ENCODE measurements at regions not wholly inside any gene's neighbourhood (a gene's known extent, or its start where the extent isn't known, plus 50 kb on each side); places are given as distances from the start of the nearest gene placed in this dataset.

DNA sequence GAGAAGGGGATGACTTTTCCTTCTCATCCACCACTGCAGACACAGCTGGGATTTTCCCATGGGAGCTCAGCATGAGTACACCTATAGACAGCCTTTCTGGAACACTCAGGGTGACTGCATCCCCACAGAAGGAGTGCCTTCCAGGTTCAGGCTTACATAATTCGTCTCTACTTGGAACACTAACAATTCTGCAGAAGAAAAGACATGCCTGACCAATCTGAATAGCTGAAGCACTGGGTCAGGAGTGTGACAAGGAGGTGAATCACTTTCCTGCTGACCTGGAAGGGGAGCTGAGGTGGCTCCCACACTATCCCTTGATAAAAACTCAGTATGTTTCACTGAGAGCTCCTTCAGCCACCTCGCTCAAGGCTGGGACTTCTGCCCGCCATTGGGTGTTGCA, 425.3 kb downstream of the TLR4 start:
- DNase-seq = no peak
- in situ Hi-C loops (cut with MboI; ENCODE audit: low pct_unique_long_range_greater_than_20kb, low sequenced_read_pairs) = no loop called here

DNA sequence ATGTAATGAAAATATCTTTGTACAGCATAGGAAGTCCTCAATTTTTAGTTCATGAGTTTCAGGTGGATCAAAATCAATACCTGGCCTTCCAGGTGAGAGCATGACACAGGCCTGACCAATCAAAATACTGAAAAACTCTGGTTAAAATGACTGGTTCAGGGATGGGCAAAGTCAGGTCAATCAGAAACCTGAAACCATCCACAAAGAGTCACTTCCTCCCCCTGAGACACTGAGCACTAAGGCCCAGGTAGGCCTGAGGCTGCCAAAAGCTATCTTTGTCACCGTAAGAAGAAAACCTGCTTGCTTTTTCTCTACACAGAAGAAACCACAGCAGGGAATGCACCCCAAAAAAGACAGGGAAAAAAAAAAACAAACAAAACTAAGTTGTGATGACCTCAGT, 444.8 kb downstream of the TLR4 start:
- DNase-seq = no peak
- in situ Hi-C loops (cut with MboI; ENCODE audit: low pct_unique_long_range_greater_than_20kb, low sequenced_read_pairs) = no loop called here

DNA sequence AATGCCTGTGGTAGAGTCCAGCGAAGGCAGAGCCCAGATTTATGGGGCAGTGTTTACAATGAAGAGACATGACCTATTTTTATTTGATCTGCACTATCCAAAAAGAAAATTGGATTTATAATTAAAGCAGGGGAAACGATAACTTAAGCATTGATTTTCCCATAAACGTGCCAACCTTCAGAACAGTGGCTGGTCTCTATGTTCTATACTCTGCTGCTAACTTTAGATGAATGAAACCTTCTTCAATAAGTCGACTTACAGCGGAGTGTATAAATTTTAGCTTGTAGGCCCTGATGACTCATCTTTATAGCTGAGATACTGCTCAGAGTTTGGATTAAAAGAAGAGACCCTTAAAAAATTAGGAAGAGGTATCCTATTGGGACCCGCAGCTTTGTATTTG, 452.6 kb downstream of the TLR4 start:
- DNase-seq = no peak
- in situ Hi-C loops (cut with MboI; ENCODE audit: low pct_unique_long_range_greater_than_20kb, low sequenced_read_pairs) = no loop called here

DNA sequence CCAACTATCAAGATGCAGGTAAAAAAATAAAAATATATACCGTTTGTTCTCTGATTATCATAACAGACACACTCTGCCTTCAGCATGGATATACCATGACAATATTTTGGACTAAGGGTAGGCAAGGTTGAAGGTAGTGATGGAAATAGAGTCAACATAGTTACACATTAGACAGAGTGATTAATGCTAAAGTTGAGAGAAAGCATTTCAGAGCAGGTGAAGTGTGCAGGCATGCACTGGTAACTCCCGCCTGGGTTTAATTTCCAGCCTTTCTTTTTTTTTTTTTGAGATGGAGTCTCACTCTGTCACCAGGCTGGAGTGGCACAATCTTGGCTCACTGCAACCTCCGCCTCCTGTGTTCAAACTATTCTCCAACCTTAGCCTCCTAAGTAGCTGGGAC, 458.5 kb downstream of the TLR4 start:
- no peak for DNase-seq
- in situ Hi-C loops (cut with MboI; ENCODE audit: low pct_unique_long_range_greater_than_20kb, low sequenced_read_pairs) = no loop called here

DNA sequence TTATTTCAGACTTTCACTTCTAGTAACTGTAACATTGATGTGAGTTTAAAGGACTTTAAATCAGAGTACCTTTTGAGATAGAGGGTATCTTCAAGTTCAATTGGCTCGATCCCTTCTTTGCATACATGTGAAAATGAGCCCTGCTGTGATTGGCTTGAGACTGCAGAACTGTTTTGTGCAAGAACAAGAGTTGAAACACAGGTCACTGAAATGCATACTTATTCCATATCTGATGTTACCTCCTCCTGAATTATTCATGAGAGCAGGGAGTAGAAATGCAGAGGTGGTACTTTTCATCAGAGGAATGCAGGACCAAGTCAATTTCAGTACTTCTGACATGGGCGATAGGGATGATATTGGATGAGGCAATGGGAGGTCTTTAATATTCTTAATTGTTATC, 459.5 kb downstream of the TLR4 start:
- in situ Hi-C loops (cut with MboI; ENCODE audit: low pct_unique_long_range_greater_than_20kb, low sequenced_read_pairs) = no loop called here

DNA sequence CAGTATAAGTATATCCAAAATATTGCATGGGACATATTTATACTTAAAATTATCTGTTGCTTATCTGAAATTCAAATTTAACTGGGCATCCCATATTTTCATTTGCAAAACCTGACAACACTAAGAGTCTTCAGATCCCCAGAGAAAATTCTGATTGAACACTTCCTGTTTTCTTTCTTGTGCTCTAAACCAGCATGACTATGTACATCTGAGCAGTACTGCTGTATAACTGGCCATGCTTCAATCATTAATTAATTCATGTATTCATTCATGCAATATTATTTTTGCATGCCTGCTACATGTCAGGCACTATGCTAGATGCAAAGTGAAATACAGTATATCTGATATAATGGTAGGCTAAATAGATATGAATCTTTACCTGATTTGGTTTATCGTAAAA, 461.2 kb downstream of the TLR4 start:
- no peak for DNase-seq

More for the DNA sequence above, 459.5 kb downstream of the TLR4 start:
- no peak for DNase-seq

DNA sequence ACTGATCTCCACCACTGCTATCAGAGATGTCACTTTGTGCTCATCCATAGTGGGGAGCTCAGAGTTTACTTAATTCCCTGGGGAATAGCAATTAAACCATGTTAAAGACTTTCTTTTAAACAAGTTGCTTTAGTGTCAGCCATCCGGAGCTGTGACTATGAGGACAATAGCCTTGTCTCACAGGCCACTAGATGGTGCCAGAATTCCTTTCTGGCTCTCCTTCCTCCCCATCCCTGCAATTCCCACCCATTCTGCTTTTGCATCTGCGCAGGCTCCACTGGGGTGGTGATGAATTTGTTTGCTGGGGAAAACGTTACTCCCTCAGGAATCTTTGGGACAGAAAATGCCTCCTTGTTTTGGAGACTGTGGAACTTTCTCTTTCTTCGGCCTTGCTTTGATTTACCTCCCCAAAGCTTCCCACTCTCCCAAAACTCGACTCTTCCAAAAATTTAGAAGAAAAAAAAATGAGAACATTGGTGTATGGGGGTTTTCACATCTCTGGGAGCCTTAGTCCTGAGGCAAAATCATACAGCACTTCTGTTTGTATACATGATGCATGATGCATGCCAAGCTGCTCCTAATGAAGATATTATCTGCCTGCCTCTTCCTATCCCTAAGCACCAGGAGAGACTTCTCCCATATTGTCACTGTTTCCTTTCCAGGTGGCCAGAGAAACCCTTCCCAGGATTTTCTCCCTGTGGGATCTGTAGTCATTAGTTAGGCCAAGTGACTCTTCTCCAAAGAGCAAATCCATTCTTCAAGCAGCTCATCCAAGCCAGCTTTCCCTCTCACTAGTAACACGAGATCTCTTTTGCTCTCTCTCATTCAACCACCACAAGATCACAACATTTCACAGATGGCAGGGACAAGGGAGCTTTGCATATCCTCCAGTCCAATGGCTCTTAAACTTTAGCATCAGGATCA, 466.1 kb downstream of the TLR4 start:
- in situ Hi-C loops (cut with MboI; ENCODE audit: low pct_unique_long_range_greater_than_20kb, low sequenced_read_pairs) = no loop called here
- DNase-seq = peak; percentile 26

More for the DNA sequence above, 461.2 kb downstream of the TLR4 start:
- in situ Hi-C loops (cut with MboI; ENCODE audit: low pct_unique_long_range_greater_than_20kb, low sequenced_read_pairs) = no loop called here

DNA sequence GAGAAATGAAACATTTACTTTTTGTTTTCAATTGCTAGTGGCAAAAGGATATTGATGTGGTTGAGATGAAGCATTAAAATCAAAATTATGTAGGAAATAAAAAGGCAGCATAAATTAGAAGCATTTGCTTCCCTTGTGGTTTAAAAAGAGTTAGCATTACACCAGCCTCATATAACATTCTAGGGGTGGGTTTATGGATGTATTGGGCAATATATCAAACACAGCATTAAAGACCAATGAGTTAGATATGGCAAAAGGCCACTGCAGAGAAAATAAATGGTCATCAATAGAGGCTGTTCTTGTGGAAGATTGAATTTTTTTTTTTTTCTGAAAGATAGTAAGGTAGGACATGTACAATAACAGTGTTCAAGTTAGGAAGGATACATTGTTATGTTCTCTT, 473.0 kb downstream of the TLR4 start:
- DNase-seq = no peak
- in situ Hi-C loops (cut with MboI; ENCODE audit: low pct_unique_long_range_greater_than_20kb, low sequenced_read_pairs) = no loop called here

DNA sequence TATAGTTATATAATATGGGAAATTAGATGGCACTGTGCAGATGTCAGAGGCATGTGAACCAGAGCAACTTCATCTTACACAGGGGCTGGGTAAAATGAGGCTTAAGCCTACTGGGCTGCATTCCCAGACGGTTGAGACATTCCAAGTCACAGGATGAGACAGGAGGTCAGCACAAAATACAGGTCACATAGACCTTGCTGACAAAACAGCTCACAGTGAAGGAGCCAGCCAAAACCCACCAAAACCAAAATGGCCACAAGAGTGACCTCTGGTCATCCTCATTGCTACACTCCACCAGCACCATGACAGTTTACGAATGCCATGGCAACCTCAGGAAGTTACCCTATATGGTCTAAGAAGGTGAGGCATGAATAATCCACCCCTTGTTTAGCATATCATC, 479.4 kb downstream of the TLR4 start:
- no peak for DNase-seq
- in situ Hi-C loops (cut with MboI; ENCODE audit: low pct_unique_long_range_greater_than_20kb, low sequenced_read_pairs) = no loop called here

DNA sequence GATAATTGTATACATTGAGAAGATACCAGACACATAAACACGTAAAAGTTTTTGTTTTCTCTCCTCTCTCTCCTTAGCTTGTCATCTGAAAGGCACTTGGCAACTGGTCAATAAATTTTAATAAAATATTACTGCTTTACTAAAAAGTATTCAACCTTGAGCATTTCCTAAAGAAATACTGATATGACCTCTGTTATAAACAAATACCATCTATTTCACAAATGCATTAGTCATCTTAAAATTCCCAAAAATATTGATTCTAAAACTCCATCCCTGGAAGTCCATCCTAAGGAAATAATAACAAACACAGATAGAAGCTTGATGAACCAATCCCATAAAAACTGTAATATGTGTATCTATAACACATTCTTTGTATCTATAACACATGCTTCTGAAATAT, 483.2 kb downstream of the TLR4 start:
- in situ Hi-C loops (cut with MboI; ENCODE audit: low pct_unique_long_range_greater_than_20kb, low sequenced_read_pairs) = no loop called here
- DNase-seq = no peak

DNA sequence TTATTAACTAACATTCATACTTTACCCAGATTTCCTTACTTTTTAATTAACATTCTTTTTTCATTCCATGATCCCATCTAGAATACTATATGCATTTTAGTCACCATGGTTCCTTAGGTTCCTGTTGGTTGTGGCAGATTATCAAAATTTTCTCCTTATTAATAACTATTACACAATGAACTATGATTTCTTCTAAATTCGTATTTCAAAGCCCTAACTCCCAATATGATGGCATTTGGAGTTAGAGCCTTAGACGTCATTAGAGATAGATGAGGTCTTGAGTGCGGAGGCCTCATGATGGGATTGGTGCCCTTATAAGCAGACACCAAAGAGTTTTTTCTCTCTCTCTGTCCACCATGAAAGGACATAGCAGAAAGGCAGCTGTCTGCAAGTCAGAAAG, 485.4 kb downstream of the TLR4 start:
- in situ Hi-C loops (cut with MboI; ENCODE audit: low pct_unique_long_range_greater_than_20kb, low sequenced_read_pairs) = no loop called here
- DNase-seq = no peak

DNA sequence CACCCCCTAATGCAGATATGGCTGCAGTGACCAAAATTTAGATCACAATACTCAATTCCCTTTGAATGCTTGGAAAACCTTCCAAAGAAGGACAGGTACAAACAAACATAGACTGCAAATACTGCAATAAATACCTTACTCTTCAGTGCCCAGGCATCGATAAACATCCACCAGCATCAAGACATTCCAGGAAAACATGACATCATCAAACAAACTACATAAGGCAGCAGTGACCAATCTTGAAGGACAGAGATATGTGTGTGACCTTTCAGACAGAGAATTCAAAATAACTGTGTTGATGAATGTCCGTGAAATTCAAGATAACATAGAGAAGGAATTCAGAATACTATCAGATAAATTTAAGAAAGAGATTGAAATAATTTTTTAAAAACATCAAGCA, 488.6 kb downstream of the TLR4 start:
- in situ Hi-C loops (cut with MboI; ENCODE audit: low pct_unique_long_range_greater_than_20kb, low sequenced_read_pairs) = no loop called here
- DNase-seq = no peak

DNA sequence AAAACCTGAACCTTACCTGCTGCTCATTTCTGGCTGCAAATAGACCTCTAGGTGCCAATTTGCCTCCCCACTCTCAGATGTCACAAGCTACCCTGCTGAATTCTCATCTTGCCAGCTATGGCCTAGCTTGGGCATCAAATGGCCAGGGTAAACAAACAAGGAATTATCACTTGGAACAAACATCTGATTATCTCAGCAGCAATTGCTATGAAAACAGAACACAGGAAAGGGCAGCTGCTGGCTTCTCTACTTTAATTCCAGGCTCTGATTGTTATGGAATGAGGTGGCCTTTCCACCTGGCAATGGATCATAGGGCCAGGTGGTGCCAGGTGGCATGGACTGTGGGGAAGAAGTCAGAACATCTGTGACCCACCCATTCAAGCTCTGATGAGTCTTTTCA, 505.1 kb downstream of the TLR4 start:
- in situ Hi-C loops (cut with MboI; ENCODE audit: low pct_unique_long_range_greater_than_20kb, low sequenced_read_pairs) = no loop called here
- DNase-seq = no peak

DNA sequence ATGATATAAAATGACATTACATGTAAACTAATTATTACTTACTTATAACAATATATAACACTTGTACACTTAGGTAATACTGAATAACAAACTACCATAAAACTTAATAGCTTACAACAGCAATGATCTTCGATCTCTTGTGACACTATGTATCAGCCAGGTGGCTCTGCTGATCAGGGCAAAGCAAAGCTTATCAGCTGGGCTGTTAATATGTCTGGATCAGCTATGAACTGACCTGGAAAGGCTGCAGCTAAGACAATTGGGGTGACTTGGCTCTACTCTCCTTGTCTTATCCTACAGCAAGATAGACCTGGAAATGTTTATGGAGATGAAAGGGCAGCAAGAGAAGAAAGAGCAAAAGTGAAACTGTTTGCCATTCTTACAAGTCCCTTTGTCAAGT, 511.3 kb downstream of the TLR4 start:
- DNase-seq = no peak
- in situ Hi-C loops (cut with MboI; ENCODE audit: low pct_unique_long_range_greater_than_20kb, low sequenced_read_pairs) = no loop called here

DNA sequence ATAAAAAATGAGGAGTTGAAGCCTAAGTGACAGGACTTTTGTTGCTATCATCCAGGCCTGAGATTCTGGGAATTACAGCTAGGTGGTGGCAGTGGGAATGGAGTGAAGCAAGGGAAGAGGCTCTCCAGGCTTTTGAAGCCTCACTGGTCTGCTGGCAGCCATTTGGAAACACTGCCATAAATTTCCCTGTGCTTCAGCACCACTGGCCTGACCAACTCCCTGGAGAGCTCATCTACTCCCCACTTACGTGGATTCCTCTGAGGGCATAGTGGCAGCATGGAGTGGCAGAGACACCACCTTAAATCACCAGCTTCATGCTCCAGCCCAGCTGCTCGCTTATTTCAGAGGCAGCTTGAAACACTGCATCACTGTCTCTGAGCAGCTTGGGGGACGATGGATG, 518.2 kb downstream of the TLR4 start:
- in situ Hi-C loops (cut with MboI; ENCODE audit: low pct_unique_long_range_greater_than_20kb, low sequenced_read_pairs) = no loop called here
- no peak for DNase-seq

DNA sequence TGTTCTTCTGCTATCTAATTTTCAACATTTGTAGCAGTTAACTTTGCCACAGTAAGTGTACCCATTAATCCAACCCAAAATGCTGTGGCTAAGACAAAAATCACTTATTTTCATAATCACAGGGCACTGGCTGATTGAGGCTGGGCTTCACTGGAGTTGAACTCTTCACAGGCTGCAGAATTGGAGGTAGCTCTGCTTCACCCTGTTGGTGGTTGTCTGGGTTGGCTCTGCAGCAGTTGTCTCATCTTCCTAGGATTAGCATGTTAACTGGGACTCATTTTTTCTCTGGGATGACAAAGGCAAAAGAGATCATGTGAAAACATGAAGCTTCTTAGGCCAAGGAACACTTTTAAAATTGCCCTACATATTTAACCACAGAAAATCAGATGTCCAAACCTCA, 518.9 kb downstream of the TLR4 start:
- in situ Hi-C loops (cut with MboI; ENCODE audit: low pct_unique_long_range_greater_than_20kb, low sequenced_read_pairs) = no loop called here
- DNase-seq = no peak

DNA sequence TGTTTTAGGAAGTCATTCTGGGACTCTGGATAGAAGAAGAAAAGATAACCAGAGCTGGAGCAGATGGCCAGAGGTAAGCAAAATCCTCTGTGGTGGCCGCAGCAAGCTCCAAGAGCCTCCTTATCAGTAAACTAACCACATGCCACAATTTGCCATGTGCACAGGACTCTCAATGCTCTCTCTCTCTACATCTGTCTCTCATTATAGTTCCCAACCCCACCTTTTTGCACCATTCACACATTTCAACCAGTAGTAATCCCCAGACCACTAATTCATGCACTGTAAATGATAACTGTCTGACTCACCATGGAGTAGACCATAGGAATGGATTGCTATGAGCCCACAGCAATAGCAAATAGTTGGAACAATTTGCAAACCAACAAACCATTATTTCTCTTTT, 526.1 kb downstream of the TLR4 start:
- no peak for DNase-seq
- in situ Hi-C loops (cut with MboI; ENCODE audit: low pct_unique_long_range_greater_than_20kb, low sequenced_read_pairs) = no loop called here

DNA sequence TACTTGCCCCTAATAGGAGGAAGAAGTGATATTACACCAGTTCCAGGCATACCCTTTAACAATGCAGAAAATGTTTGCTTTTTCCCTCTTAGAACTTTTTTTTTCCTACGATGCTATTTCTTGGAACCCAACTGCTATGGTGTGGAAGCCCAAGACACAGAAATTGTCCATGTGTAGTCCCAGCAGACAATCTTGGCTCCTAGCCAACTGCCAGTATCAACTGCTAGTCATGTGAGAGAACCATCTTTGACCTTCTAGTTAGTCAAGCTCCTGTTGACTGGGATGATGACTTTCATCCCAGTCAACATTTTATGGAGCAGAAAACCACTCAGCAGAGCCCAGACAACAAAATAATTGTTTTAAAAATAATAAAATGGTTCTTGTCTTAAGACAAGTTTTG, 532.4 kb downstream of the TLR4 start:
- in situ Hi-C loops (cut with MboI; ENCODE audit: low pct_unique_long_range_greater_than_20kb, low sequenced_read_pairs) = no loop called here
- no peak for DNase-seq

DNA sequence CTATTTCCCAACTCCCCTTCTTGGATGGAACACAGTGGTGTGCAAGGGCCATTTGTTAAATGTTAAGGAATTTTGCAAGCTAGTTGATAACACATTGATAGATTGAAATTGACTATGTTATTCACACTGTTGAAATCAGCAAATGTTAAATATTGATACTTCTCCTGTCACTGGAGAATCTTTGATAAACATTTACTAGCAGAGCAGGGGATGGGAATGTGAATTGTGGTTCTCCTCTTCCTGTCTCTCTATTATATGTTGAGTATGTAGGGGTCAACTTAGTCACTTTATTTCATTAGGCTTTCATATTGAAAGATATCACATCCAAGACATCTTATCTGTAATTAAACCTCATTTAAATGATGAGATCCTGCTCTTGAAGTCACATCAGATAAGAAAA, 533.9 kb downstream of the TLR4 start:
- in situ Hi-C loops (cut with MboI; ENCODE audit: low pct_unique_long_range_greater_than_20kb, low sequenced_read_pairs) = no loop called here
- DNase-seq = no peak

DNA sequence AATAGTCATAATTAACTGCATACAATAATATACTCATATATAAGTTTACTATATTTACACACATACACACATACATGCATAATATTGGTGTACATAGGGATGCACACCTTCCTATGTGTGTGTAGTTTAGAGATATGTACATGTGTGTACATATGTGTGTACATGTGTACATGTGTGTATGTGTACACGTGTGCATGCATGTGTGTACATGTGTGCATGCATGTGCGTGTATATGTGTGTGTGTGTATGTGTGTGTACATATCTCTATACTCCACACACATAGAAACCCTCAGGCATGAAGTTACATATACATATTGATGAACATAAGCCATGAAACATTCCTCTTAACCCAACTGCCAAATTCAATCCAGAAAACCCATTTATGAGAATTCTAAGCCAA, 547.8 kb downstream of the TLR4 start:
- no peak for DNase-seq
- in situ Hi-C loops (cut with MboI; ENCODE audit: low pct_unique_long_range_greater_than_20kb, low sequenced_read_pairs) = no loop called here

DNA sequence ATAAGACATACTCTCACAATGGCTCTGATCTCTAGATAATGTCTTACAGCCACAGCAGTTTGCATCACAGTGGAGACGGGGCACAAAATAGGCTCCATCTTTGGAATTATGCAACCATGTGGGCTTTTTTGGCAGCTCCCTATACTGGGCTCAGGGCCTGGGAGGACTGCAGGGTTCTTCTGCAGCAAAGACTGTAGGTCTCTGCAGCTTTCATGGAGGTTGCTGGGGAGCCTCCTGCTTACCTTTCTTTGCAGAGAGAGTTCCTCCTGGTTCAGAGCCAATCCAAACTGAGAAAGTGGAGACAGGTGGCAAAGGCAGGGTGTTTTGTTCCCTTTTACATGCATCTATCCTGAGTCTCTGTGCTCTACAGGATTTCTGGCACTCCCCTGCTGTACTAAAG, 558.0 kb downstream of the TLR4 start:
- in situ Hi-C loops (cut with MboI; ENCODE audit: low pct_unique_long_range_greater_than_20kb, low sequenced_read_pairs) = no loop called here
- DNase-seq = no peak

Data from KBM-7 (cell line).